GM23338 (cell line): ENCODE measurements at regions not wholly inside any gene's neighbourhood (a gene's known extent, or its start where the extent isn't known, plus 50 kb on each side); places are given as distances from the start of the nearest gene placed in this dataset.
"Not testable (repeated sequence)": the region's sequence is repeated elsewhere in the genome, so short reads cannot be mapped to it uniquely, and the experiment has no call there.

Experiments
- ATAC-seq: fragments of 200-7000 bp; cut with Tn5 transposase; 3 replicates; pipeline ENCODE4 v1.9.1; 2020
- DNase-seq: peaks from one replicate; pipeline ENCODE4 v3.0.0-alpha.2; 2015; ENCODE audit warnings: low spot score
- H2AFZ ChIP-seq: fragments of 200-600 bp; sonication (generic); 2 replicates; pipeline ENCODE4 v1.8.0; 2016; ENCODE audit warnings: antibody characterized with exemption, mild to moderate bottlenecking, moderate library complexity
- H3F3A ChIP-seq: fragments of 200-600 bp; sonication (generic); replicated peaks from 2 replicates; pipeline ENCODE4 v1.8.0; 2017; ENCODE audit warnings: antibody characterized with exemption, mixed run types, low read depth
- H3K27ac ChIP-seq: fragments of 200-600 bp; sonication (generic); 2 replicates; pipeline ENCODE4 v1.6.1; 2016; ENCODE audit warnings: low read depth
- H3K27me3 ChIP-seq: fragments of 200-600 bp; sonication (generic); 2 replicates; pipeline ENCODE4 v1.8.0; 2016; ENCODE audit warnings: mild to moderate bottlenecking, mixed run types, moderate library complexity; ENCODE audit not compliant: insufficient read depth
- H3K36me3 ChIP-seq: fragments of 200-600 bp; sonication (generic); 2 replicates; pipeline ENCODE4 v1.8.0; 2016; ENCODE audit warnings: mild to moderate bottlenecking; ENCODE audit not compliant: insufficient read depth
- H3K4me1 ChIP-seq: fragments of 200-600 bp; sonication (generic); 2 replicates; pipeline ENCODE4 v1.8.0; 2016; ENCODE audit warnings: mild to moderate bottlenecking, moderate library complexity; ENCODE audit not compliant: insufficient read depth
- H3K4me2 ChIP-seq: fragments of 200-600 bp; sonication (generic); 2 replicates; pipeline ENCODE4 v1.7.1; 2017; ENCODE audit warnings: mixed run types
- H3K4me3 ChIP-seq: fragments of 200-600 bp; sonication (generic); 2 replicates; pipeline ENCODE4 v1.6.1; 2016; ENCODE audit warnings: mixed run types
- H3K79me2 ChIP-seq: fragments of 200-600 bp; sonication (generic); replicated peaks from 2 replicates; pipeline ENCODE4 v1.8.0; 2017; ENCODE audit warnings: mild to moderate bottlenecking; ENCODE audit not compliant: insufficient read depth
- H3K9me2 ChIP-seq: fragments of 200-600 bp; sonication (generic); 2 replicates; pipeline ENCODE4 v1.8.0; 2017; ENCODE audit not compliant: insufficient read depth
- H4K20me1 ChIP-seq: fragments of 200-600 bp; sonication (generic); replicated peaks from 2 replicates; pipeline ENCODE4 v1.8.0; 2017; ENCODE audit warnings: mild to moderate bottlenecking; ENCODE audit not compliant: insufficient read depth
- H3K27ac Mint-ChIP-seq: 2 replicates; pipeline ENCODE4 v1.8.0; 2020; ENCODE audit warnings: inconsistent platforms, mild to moderate bottlenecking, moderate library complexity, mixed read lengths
- H3K27me3 Mint-ChIP-seq: 3 replicates; pipeline ENCODE4 v1.8.0; 2022; ENCODE audit warnings: low read depth, mild to moderate bottlenecking, moderate library complexity, mixed read lengths, inconsistent platforms; ENCODE audit not compliant: insufficient read depth, poor library complexity
- H3K36me3 Mint-ChIP-seq: 3 replicates; pipeline ENCODE4 v1.8.0; 2021; ENCODE audit warnings: low read depth, mild to moderate bottlenecking, inconsistent platforms, moderate library complexity, mixed read lengths
- H3K4me1 Mint-ChIP-seq: 3 replicates; pipeline ENCODE4 v1.8.0; 2020; ENCODE audit warnings: mild to moderate bottlenecking, inconsistent platforms, mixed read lengths
- H3K4me3 Mint-ChIP-seq: 3 replicates; pipeline ENCODE4 v1.8.0; 2021; ENCODE audit warnings: moderate library complexity, mild to moderate bottlenecking, inconsistent platforms, mixed read lengths
- H3K9me3 Mint-ChIP-seq: 3 replicates; pipeline ENCODE4 v1.8.0; 2020; ENCODE audit warnings: moderate library complexity, mild to moderate bottlenecking, inconsistent platforms, mixed read lengths
- TF ChIP-seq, protein P1 (sequence below), 2 experiments: fragments of 200-600 bp in 1 of 2; sonication (generic) in 1 of 2; conservative IDR thresholded peaks; 2 replicates each; pipeline versions ENCODE4 v1.5.1 to v1.6.1; 2016 to 2017; ENCODE audit warnings: antibody characterized with exemption in 2 of 2, low read depth in 2 of 2, mild to moderate bottlenecking in 2 of 2, moderate library complexity in 1 of 2

DNA sequence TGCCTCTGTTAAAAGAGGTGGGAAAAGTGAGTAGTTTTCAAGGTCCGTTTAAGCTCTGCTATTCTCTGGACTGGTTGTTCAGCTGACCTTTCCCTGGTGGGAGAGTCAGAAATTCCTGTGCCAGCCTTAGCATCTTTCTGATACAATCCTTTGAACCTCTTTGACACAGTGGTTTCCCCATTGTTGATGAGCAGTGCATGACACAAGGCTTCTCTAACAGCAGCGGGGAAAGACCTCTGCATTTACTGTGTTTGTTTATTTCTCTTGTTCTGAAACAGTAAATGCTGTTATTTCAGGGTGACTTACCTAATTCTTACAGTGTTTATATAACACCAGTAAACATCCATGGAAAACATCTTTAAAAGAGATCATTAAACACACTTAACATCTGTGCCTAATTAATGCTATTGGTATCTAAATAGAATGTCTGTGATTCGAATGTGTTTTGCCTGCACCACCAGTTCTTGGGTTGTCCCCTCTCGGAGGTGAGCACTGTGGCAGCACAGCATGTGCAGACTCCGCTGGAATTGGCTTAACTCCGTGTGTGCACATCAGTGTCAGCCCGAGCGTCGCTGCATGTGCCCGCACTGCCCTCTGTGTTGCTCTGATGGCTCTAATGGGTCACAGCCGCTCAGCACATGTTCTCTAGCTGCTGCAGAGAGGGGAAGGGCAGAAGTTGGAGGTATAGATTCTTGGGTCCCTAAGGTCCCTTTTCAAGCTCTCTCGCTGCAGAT lies 104.3 kb downstream of the TBC1D26 start:
- H3K4me1 Mint-ChIP-seq, DNase-seq, H2AFZ ChIP-seq, H3K36me3 Mint-ChIP-seq, H3K9me2 ChIP-seq, H3K4me3 Mint-ChIP-seq, H3K4me1 ChIP-seq, H3K4me3 ChIP-seq, H3K27ac Mint-ChIP-seq, H3K27me3 ChIP-seq, H3K27me3 Mint-ChIP-seq, H4K20me1 ChIP-seq, H3K4me2 ChIP-seq, H3F3A ChIP-seq, H3K27ac ChIP-seq, H3K9me3 Mint-ChIP-seq, H3K36me3 ChIP-seq, H3K79me2 ChIP-seq: not testable (repeated sequence)
- peak; percentile 28; the same call in 1 of the 3 replicates for ATAC-seq

DNA sequence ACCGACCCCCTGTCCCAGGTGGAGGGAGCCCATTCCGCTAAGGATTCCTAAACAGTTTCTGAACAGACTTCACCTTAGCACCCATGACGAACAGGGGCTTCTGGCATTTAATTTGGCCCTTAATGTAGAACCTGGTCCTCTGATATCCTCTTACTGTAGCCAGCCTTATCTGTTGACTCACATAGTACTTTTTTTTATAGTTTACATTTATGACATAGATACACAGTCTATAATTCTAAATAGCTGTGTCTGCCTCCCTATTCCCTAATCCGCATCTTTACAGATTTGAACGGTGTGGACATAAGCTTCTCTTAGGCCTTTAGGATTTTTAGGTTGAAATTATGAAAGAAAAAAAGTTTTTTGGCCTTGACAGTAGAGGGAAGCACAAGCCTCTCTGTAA lies 104.9 kb downstream of the TBC1D26 start:
- ATAC-seq, H3K4me3 Mint-ChIP-seq, H4K20me1 ChIP-seq, H3K9me3 Mint-ChIP-seq, H3K79me2 ChIP-seq, H3K27me3 ChIP-seq, H3K36me3 ChIP-seq, H3K4me3 ChIP-seq, H3K4me2 ChIP-seq, DNase-seq, H3K27me3 Mint-ChIP-seq, H3K27ac ChIP-seq, H3K27ac Mint-ChIP-seq, H2AFZ ChIP-seq, H3K36me3 Mint-ChIP-seq, H3F3A ChIP-seq, H3K9me2 ChIP-seq, H3K4me1 Mint-ChIP-seq, H3K4me1 ChIP-seq: not testable (repeated sequence)

DNA sequence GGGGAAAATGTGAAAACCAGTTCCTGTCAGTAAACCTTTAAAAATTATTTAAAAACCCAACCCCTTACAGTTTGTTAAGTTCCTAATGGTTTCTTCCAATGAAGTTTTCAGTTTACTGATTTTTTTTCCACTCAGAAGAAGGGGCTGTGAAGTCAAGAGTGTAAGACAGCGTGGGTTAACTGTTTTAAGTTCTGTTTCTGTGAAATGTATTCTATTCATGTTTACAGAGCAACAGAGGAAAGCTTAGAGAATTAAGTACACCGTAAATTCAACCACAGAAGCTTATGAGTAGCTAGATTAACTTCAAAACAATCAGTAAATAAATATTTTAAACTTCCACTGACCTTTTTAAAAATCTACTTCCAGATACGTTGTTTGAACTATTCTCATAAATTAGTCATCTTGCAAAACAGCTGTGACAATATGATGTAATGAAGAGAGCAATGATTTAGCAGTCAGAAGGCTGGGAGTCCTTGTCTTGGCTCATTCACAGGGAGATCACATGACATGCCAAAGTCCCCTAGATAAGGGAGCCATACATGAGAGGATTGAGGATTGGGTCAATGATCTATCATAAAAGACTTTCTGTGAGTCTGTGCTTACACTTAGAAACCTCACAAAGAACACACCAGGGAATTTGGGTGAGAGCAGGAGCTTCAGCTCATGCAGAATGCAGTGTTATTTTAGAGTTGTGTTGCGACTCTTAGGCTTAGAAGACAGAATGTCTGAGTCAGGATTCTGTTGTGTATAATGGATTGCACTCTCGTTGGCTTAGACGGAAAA lies 97.3 kb upstream of the ADORA2B start:
- DNase-seq, H3K27ac Mint-ChIP-seq, H3K9me3 Mint-ChIP-seq: not testable (repeated sequence)

DNA sequence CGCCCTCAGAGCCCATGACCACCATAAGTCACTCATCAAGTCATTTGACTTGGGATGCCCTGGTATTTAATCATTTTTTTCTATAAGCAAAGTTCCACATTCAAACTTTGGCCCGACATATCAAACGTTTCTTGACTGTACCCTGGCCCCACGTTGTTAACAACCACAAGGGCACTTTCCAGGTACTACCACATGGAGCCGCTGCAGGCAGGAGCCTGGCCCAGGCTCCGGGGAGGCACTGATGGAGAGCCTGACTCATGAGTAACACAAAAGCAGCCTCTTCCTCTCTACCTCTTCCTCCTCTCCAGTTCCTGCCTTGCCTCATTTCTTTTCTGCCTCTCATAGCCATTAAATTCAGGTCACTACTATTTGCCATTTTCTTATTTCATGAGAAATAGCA lies 95.9 kb upstream of the ADORA2B start:
- TF ChIP-seq, protein P1, sequence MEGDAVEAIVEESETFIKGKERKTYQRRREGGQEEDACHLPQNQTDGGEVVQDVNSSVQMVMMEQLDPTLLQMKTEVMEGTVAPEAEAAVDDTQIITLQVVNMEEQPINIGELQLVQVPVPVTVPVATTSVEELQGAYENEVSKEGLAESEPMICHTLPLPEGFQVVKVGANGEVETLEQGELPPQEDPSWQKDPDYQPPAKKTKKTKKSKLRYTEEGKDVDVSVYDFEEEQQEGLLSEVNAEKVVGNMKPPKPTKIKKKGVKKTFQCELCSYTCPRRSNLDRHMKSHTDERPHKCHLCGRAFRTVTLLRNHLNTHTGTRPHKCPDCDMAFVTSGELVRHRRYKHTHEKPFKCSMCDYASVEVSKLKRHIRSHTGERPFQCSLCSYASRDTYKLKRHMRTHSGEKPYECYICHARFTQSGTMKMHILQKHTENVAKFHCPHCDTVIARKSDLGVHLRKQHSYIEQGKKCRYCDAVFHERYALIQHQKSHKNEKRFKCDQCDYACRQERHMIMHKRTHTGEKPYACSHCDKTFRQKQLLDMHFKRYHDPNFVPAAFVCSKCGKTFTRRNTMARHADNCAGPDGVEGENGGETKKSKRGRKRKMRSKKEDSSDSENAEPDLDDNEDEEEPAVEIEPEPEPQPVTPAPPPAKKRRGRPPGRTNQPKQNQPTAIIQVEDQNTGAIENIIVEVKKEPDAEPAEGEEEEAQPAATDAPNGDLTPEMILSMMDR (conservative IDR thresholded peaks at IDR 0.05; ENCODE audit: low read depth in 2 of 2) = peak; percentile 19 to 66; a peak in 2 of 4 replicates
- not testable (repeated sequence) for H3K36me3 Mint-ChIP-seq, H3K9me3 Mint-ChIP-seq, H3K27me3 Mint-ChIP-seq, H3K27ac ChIP-seq, H3K4me1 ChIP-seq, H3K27ac Mint-ChIP-seq, H3K4me1 Mint-ChIP-seq, H3K9me2 ChIP-seq, H3K79me2 ChIP-seq, H3K4me3 ChIP-seq, H3K4me3 Mint-ChIP-seq, H3F3A ChIP-seq, H2AFZ ChIP-seq, H3K27me3 ChIP-seq, H4K20me1 ChIP-seq, H3K4me2 ChIP-seq, H3K36me3 ChIP-seq
- DNase-seq = peak; percentile 58
- ATAC-seq = peak; percentile 97

More for the DNA sequence above, 97.3 kb upstream of the ADORA2B start:
- H3K27ac ChIP-seq, H3K27me3 Mint-ChIP-seq, H3K36me3 Mint-ChIP-seq, H3K36me3 ChIP-seq, H3K4me3 Mint-ChIP-seq, H2AFZ ChIP-seq, H3K79me2 ChIP-seq, H3K9me2 ChIP-seq, H3K4me3 ChIP-seq, ATAC-seq, H3K27me3 ChIP-seq, H4K20me1 ChIP-seq, H3F3A ChIP-seq, H3K4me1 ChIP-seq, H3K4me1 Mint-ChIP-seq, H3K4me2 ChIP-seq: not testable (repeated sequence)

DNA sequence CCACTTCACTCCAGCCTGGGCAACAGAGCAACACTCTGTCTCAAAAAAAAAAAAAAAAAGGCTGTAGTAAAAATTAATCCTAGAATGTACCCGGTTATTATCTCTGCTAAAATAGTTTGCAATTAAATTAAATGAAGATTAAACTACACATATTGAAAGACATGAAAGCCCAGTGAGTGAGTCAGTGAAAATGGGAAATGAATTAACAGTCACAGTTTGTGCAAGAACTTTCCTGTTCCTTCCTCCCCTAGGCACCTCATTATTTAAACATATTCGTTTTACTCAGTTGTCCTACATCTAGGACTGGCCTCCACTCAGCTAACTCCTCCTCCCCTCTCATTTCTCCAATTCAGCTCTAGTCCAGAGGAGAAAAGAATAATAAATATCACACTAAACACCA lies 94.9 kb upstream of the ADORA2B start:
- not testable (repeated sequence) for H3K36me3 Mint-ChIP-seq, H3F3A ChIP-seq, H3K4me1 ChIP-seq, H3K27me3 Mint-ChIP-seq, H3K79me2 ChIP-seq, H3K27ac Mint-ChIP-seq, DNase-seq, H3K27ac ChIP-seq, H3K4me3 Mint-ChIP-seq, H3K4me3 ChIP-seq, H4K20me1 ChIP-seq, H3K9me3 Mint-ChIP-seq, H3K4me1 Mint-ChIP-seq, H2AFZ ChIP-seq, H3K9me2 ChIP-seq, H3K4me2 ChIP-seq, H3K36me3 ChIP-seq, H3K27me3 ChIP-seq, ATAC-seq

DNA sequence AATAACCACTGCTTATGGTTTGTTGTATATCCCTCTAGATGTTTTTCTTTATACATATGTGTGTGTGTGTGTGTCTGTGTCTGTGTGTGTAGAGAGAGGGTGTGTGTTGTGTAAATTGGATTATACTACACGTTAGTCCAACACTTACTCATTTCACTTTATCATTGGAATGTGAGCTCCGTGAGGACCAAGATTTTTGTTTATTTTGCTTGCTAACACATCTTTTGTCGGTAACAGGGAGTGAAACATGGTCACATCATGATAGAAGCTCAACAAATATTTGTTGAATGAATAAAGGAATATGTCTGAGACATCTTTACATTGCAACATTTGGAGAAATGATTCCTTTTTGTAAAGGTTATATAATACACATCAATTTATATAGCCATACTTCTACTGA lies 94.2 kb upstream of the ADORA2B start:
- not testable (repeated sequence) for ATAC-seq, H3K27ac Mint-ChIP-seq, H3K4me2 ChIP-seq, H3F3A ChIP-seq, H3K9me3 Mint-ChIP-seq, H3K9me2 ChIP-seq, H3K27ac ChIP-seq, H3K36me3 ChIP-seq, H3K4me3 Mint-ChIP-seq, H3K79me2 ChIP-seq, H3K36me3 Mint-ChIP-seq, H4K20me1 ChIP-seq, DNase-seq, H3K27me3 Mint-ChIP-seq, H3K4me1 ChIP-seq, H3K4me3 ChIP-seq, H3K27me3 ChIP-seq, H3K4me1 Mint-ChIP-seq, H2AFZ ChIP-seq
